Left colon (tissue), 2 donors: ENCODE measurements at regions not wholly inside any gene's neighbourhood (a gene's known extent, or its start where the extent isn't known, plus 50 kb on each side); places are given as distances from the start of the nearest gene placed in this dataset.
"Not testable (repeated sequence)": the region's sequence is repeated elsewhere in the genome, so short reads cannot be mapped to it uniquely, and the experiment has no call there.

Experiments used
- ATAC-seq: fragments of 200-7000 bp; cut with Tn5 transposase; one replicate; pipeline ENCODE4 v1.9.1; 2020; ENCODE audit warnings: mild to moderate bottlenecking, moderate library complexity
- DNase-seq, 2 donors: peaks; one replicate each; pipeline ENCODE4 v3.0.0-alpha.2; 2020
- intact Hi-C, 2 donors: fragments of 100-400 bp; cut with DNase I in 1 of 2; cut with micrococcal nuclease in 1 of 2; formaldehyde crosslinking; loops; one replicate each; pipeline versions ENCODE4 v1.11.2 to v1.14.0; 2022; cut with DNase I, micrococcal nuclease
- donor health status: DM: no; HTN: no; CAD: no.
- donor health status: DM: yes; HTN: yes; CAD: no.

- DNase-seq: no peak
- intact Hi-C loops: no loop called here
These were observed 460.3 kb upstream of the LARGE1 start for GRCh38 chr22:34380532-34380931.

GRCh38 chr22:34390400-34390799 lies 470.1 kb upstream of the LARGE1 start:
- ATAC-seq: no peak
- DNase-seq: no peak
- intact Hi-C loops: no loop called here

More at GRCh38 chr22:34380532-34380931, 460.3 kb upstream of the LARGE1 start:
- no peak for ATAC-seq

- no peak for ATAC-seq
- intact Hi-C loops: no loop called here
- DNase-seq: no peak
These were observed 475.1 kb upstream of the LARGE1 start for GRCh38 chr22:34395370-34395769.

DNA sequence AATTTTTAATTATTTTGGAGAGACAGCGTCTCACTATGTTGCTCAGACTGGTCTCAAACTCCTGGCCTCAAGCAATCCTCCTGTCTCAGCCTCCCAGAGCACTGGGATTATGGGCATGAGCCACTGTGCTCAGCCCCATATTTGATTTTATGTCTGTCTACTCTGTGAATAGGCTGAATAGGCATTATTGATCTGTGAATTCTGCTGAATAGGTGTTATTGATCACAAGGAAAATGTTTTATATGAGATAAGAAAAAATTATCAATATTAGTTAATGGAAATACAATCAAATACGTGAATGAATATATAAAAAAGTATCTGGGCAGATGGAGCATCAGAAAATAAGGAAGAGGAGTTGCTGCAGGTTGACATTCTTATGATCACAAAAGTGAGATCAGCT lies 483.4 kb upstream of the LARGE1 start:
- intact Hi-C loops: no loop called here
- no peak for DNase-seq
- ATAC-seq: no peak

- ATAC-seq: no peak
- no peak for DNase-seq
- intact Hi-C loops: loop anchor here in 1 of 2 donors (10.0 kb wide), 1 partner anchor 615 kb away; no protein-coding TSS in a partner anchor
These were observed 489.8 kb upstream of the LARGE1 start for GRCh38 chr22:34410111-34410510.

DNA sequence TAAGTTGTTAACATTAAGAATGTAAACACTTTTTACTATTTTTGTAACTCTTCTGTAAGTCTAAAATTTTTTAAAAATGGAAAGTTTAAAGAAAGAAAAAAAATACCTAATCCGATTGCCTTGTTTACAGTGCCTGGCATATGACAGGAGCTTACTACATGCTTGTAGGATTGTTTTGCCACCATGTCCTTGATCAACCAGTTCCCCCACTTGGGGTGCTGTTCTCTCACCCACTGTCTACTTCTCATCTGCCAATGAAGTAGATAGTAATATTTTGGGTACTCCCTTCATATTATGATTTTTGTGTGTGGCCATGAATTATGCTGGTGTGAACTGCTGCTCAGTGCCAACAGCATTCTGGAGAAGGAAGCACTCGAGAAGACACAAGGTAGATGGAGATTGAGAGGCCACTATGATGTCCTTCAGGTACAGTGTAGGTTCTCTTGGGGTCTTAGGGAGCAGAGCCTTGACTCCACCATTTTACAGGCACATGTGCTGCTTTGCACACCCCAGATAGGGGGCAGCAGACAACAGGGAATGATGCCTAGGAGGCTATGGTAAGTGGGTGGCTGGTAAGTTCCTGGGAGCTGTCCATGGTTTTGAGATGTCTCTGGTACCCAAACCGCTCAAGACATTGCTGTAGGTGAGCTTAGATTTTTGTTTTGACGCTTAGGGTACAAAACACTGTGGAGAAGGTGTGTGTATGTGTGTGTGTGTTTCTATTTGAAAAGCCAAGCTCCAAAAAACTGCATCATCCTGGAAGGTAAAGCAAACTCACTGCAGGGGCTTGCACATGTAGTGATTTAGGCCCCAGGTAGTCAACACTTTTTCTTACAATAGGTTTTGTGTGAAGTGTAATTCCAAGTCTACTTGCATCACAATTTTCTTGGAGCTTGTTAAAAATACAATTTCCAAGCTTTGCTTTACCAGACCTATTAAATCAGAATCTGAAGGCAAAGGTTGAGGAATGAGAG lies 494.5 kb upstream of the LARGE1 start:
- DNase-seq (peak; percentile 37 to 60), ATAC-seq (peak; percentile 98)
- intact Hi-C loops: loop anchor here in 1 of 2 donors (10.0 kb wide), 1 partner anchor 610 kb away; no protein-coding TSS in a partner anchor

DNA sequence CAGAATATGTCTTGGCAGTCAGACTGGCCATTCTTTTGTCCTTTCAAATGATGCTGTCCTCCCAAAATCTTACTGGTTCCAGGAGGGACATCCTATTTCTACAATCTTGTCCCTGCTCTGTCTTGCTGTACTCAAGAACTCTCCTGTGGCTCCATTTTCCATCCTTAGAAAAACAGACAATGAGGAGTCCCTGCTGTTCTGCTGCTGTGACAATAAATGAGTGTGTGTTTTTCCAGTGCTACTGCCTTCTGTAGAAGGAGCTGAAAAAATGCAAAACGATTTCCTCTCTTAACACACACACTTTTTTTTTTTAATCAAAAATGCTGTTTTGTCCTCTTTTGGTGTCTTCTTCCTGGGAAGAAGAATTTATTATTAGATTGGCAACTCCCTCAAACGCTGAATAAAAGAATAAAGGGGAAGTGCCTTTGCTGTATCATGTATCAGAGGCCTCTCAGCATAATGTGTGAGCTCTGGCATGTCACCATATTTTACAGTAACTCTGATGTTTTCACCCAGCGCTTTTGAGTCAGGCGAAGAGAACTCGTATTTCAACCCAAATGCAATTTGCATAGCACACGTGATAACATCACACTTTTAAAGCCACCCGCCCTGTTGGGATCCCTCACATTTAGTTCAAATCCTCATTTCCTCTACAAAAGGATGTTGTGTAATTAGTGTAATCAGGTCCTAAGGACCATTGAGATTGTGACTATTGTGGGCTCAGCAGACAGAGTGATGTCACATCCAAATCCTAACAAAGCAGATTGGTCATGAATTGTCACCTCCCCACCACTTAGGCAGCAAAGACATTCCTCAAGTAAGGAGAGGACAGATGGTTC lies 496.0 kb upstream of the LARGE1 start:
- intact Hi-C loops: loop anchor here in 1 of 2 donors (10.0 kb wide), 1 partner anchor 609 kb away; no protein-coding TSS in a partner anchor
- no peak for DNase-seq
- no peak for ATAC-seq

GRCh38 chr22:34422948-34423347 lies 502.7 kb upstream of the LARGE1 start:
- ATAC-seq, DNase-seq, intact Hi-C loops: not testable (repeated sequence)

GRCh38 chr22:34427436-34427835 lies 507.2 kb upstream of the LARGE1 start:
- DNase-seq: no peak

GRCh38 chr22:34427841-34428240 lies 507.6 kb upstream of the LARGE1 start:
- intact Hi-C loops: no loop called here
- ATAC-seq: no peak
- no peak for DNase-seq

More at GRCh38 chr22:34427436-34427835, 507.2 kb upstream of the LARGE1 start:
- no peak for ATAC-seq
- intact Hi-C loops: no loop called here

GRCh38 chr22:34429314-34429713 lies 509.0 kb upstream of the LARGE1 start:
- ATAC-seq (no peak), DNase-seq (no peak)
- intact Hi-C loops: no loop called here

GRCh38 chr22:34430386-34430785 lies 510.1 kb upstream of the LARGE1 start:
- DNase-seq (no peak), ATAC-seq (no peak)
- intact Hi-C loops: no loop called here

- intact Hi-C loops: no loop called here
- DNase-seq (no peak), ATAC-seq (no peak)
These were observed 514.1 kb upstream of the LARGE1 start for GRCh38 chr22:34434371-34434770.

GRCh38 chr22:34437140-34437539 lies 516.9 kb upstream of the LARGE1 start:
- ATAC-seq: no peak
- no peak for DNase-seq
- intact Hi-C loops: no loop called here

DNA sequence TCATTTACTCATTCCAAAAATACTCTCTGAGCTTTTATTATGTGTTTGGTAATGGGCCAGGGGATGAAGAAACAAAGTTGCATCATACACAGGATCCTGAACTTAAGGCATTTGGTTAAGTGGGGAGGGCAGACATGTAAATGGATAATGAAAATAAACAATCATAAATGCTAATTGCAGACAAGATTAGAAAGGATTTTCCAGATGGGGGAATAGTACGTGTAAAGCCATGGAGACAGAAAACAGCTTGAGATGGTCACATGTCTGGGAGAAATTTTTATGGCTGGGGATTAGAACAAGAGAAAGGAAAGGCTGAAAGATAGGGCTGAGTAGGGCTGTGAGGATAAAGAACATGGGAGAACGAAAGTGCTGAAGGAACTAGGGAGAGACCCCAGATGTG lies 534.3 kb upstream of the LARGE1 start:
- ATAC-seq: no peak
- intact Hi-C loops: no loop called here
- no peak for DNase-seq

DNA sequence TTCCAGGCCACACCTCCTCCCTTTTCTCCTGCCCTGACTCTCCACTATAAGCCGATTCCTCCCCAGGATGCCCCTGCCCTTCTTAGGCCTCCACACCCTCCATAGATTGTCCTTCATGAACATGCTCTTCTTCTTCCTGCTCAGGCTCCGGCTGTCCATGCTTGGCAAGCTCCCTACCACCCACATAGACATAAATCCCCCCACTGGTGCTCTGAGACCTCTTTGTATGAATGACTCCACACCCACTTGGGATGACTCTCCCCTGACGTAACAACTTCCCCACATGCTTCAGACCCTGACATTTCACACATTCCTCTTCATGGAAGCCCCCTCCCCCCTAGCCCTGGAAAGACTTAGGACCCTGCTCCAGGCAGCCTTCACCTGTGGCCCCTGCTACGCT lies 542.5 kb upstream of the LARGE1 start:
- no peak for ATAC-seq
- no peak for DNase-seq
- intact Hi-C loops: no loop called here

DNA sequence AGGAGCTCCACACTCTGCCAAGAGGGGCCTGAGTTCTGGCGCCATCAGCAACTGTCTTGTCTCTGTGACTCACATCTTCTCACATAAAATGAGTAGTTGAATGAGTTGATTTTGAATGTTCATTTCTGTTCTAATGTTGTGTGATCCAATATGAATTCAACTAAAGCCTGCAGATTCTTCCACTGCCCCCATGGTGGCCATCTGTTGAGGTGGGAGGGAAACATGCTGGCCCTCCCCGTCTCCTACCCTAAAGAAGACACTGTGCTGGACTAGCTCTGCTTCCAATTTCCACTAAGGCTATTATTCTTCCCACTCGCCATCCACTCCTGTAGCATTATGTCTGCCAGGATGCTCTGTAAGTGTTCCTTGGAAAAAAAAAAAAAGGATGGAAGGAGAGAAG lies 555.6 kb upstream of the LARGE1 start:
- intact Hi-C loops: no loop called here
- ATAC-seq: no peak
- DNase-seq: no peak

DNA sequence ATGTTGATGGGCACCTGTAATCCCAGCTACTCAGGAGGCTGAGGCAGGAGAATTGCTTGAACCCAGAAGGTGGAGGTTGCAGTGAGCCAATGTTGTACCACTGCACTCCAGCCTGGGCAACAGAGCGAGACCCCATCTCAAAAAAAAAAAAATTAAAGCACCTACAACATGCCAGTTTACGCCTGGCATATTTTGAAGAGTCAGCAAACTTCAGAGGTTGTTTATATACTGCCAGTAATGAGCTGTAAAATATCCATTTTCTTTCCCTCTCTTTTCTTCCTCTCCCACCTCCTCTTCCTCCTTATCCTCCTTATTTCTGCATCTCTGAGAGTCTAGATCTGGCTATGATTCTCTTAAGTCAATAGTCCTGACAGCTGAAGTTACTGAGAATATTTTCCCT lies 556.5 kb upstream of the LARGE1 start:
- ATAC-seq (no peak), DNase-seq (no peak)
- intact Hi-C loops: no loop called here

DNA sequence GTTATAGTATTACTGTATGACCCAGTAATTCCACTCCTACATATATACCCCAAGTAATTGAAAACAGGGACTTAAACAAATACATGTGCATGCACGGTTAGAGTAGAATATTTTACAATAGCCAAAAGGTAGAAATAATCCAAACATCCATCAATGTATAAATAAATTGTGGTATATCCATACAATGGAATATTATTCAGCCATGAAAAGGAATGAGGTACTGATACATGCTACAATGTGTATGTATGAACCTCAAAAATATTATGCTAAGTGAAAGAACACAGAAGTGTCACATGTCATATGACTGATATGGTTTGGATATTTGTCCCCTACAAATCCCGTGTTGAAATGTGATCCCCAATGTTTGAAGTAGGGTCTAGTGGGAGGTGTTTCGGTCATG lies 560.8 kb upstream of the LARGE1 start:
- intact Hi-C loops: no loop called here
- ATAC-seq (no peak), DNase-seq (no peak)

DNA sequence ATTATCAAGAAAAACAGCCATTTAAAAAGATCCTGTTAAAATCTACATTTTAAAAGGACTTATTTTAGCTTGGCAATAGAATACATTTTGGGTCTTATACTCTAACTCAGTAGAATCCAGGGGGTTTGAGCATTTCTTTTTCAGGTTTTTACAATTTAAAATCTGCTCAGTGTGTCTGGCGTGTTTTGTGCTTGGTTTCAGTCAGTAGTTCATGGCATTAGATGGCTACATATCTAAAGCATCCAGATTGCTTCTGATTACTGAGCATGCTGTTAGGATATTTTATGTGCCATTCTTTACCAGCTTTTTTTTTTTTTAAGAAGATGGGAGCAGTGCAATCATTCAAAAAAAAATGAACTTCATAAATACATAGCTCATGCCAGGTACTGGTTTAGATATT lies 566.1 kb upstream of the LARGE1 start:
- DNase-seq (no peak), ATAC-seq (no peak)
- intact Hi-C loops: no loop called here
